ENCODE measurements at regions not wholly inside any gene's neighbourhood (a gene's known extent, or its start where the extent isn't known, plus 50 kb on each side); places are given as distances from the start of the nearest gene placed in this dataset.
"Not testable (repeated sequence)": the region's sequence is repeated elsewhere in the genome, so short reads cannot be mapped to it uniquely, and the experiment has no call there.

- ChIA-PET CTCF (no interaction called here), POLR2A (no interaction called here)
Measured at GRCh38 chr15:26045516-26045915, 182.4 kb upstream of the ATP10A start.

GRCh38 chr15:26043018-26043417 is 179.9 kb upstream of the ATP10A start:
- ChIA-PET CTCF (no interaction called here), POLR2A (no interaction called here)

- CTCF ChIA-PET = no interaction called here
Measured at GRCh38 chr15:26038693-26039092, 175.6 kb upstream of the ATP10A start.

GRCh38 chr15:26037369-26037768 is 174.2 kb upstream of the ATP10A start:
- ChIA-PET POLR2A (no interaction called here), CTCF (no interaction called here)

More at GRCh38 chr15:26038693-26039092, 175.6 kb upstream of the ATP10A start:
- POLR2A ChIA-PET = no interaction called here

- POLR2A ChIA-PET = no interaction called here
- CTCF ChIA-PET = no interaction called here
Measured at GRCh38 chr15:26033493-26033892, 170.4 kb upstream of the ATP10A start.

GRCh38 chr15:26032162-26032846 is 169.2 kb upstream of the ATP10A start:
- POLR2A ChIA-PET = no interaction called here
- CTCF ChIA-PET = no interaction called here

- CTCF ChIA-PET = not testable (repeated sequence)
Measured at GRCh38 chr15:26029586-26029985, 166.5 kb upstream of the ATP10A start.

GRCh38 chr15:26029146-26029545 is 166.0 kb upstream of the ATP10A start:
- ChIA-PET CTCF (no interaction called here), POLR2A (no interaction called here)

More at GRCh38 chr15:26029586-26029985, 166.5 kb upstream of the ATP10A start:
- POLR2A ChIA-PET = not testable (repeated sequence)

GRCh38 chr15:26028086-26028740 is 165.1 kb upstream of the ATP10A start:
- CTCF ChIA-PET = no interaction called here

GRCh38 chr15:26026671-26027070 is 163.5 kb upstream of the ATP10A start:
- POLR2A ChIA-PET, CTCF ChIA-PET: not testable (repeated sequence)

More at GRCh38 chr15:26028086-26028740, 165.1 kb upstream of the ATP10A start:
- POLR2A ChIA-PET = no interaction called here

- POLR2A ChIA-PET = no interaction called here
Measured at GRCh38 chr15:26024241-26024640, 161.1 kb upstream of the ATP10A start.

GRCh38 chr15:26023691-26024090 is 160.6 kb upstream of the ATP10A start:
- ChIA-PET CTCF (no interaction called here), POLR2A (no interaction called here)

More at GRCh38 chr15:26024241-26024640, 161.1 kb upstream of the ATP10A start:
- CTCF ChIA-PET = no interaction called here

- POLR2A ChIA-PET = no interaction called here
- CTCF ChIA-PET = no interaction called here
Measured at GRCh38 chr15:26023231-26023630, 160.1 kb upstream of the ATP10A start.

- ChIA-PET POLR2A (no interaction called here), CTCF (no interaction called here)
Measured at GRCh38 chr15:26020871-26021270, 157.7 kb upstream of the ATP10A start.

GRCh38 chr15:26017665-26018064 is 154.5 kb upstream of the ATP10A start:
- ChIA-PET CTCF (no interaction called here), POLR2A (no interaction called here)

- CTCF ChIA-PET = interaction anchor here (1.0 kb wide), 1 partner anchor 399 kb away, joined by 3 read pairs; no protein-coding TSS in a partner anchor
- POLR2A ChIA-PET = no interaction called here
Measured at GRCh38 chr15:26015516-26016075, 152.5 kb upstream of the ATP10A start.

- ChIA-PET POLR2A (no interaction called here), CTCF (no interaction called here)
Measured at GRCh38 chr15:26013981-26014380, 150.9 kb upstream of the ATP10A start.

- POLR2A ChIA-PET = no interaction called here
- CTCF ChIA-PET = no interaction called here
Measured at GRCh38 chr15:26011916-26012315, 148.8 kb upstream of the ATP10A start.

GRCh38 chr15:26007151-26007550 is 144.0 kb upstream of the ATP10A start:
- ChIA-PET POLR2A (no interaction called here), CTCF (no interaction called here)

GRCh38 chr15:26001201-26001600 is 138.1 kb upstream of the ATP10A start:
- POLR2A ChIA-PET = no interaction called here
- CTCF ChIA-PET = no interaction called here

- POLR2A ChIA-PET = no interaction called here
- CTCF ChIA-PET = no interaction called here
Measured at GRCh38 chr15:25993506-25993905, 130.4 kb upstream of the ATP10A start.

- ChIA-PET POLR2A (no interaction called here), CTCF (no interaction called here)
Measured at GRCh38 chr15:25990220-25990619, 127.1 kb upstream of the ATP10A start.
